RWPE2 (cell line): ENCODE measurements at regions not wholly inside any gene's neighbourhood (a gene's known extent, or its start where the extent isn't known, plus 50 kb on each side); places are given as distances from the start of the nearest gene placed in this dataset.
"Not testable (repeated sequence)": the region's sequence is repeated elsewhere in the genome, so short reads cannot be mapped to it uniquely, and the experiment has no call there.

ENCODE experiments used
- ATAC-seq: fragments of 200-7000 bp; cut with Tn5 transposase; 3 replicates; pipeline ENCODE4 v1.9.1; 2021; ENCODE audit warnings: low read depth
- DNase-seq: peaks from one replicate; pipeline ENCODE4 v3.0.0-alpha.2; 2020; ENCODE audit warnings: low spot score
- H3K27ac ChIP-seq: fragments of 450-650 bp; 2 replicates; pipeline ENCODE4 v1.5.1; 2017; ENCODE audit warnings: mild to moderate bottlenecking; ENCODE audit not compliant: poor library complexity, severe bottlenecking
- H3K27me3 ChIP-seq: fragments of 250-450 bp; sonication (Bioruptor Pico); 2 replicates; pipeline ENCODE4 v1.5.1; 2021; ENCODE audit warnings: mild to moderate bottlenecking, moderate library complexity; ENCODE audit not compliant: insufficient read depth, poor library complexity, severe bottlenecking
- H3K36me3 ChIP-seq: fragments of 250-450 bp; sonication (Bioruptor Pico); 2 replicates; pipeline ENCODE4 v1.5.1; 2020; ENCODE audit warnings: low read depth, mild to moderate bottlenecking, moderate library complexity
- H3K4me1 ChIP-seq: fragments of 250-450 bp; sonication (Bioruptor Pico); 2 replicates; pipeline ENCODE4 v1.5.1; 2021; ENCODE audit warnings: mild to moderate bottlenecking, moderate library complexity; ENCODE audit not compliant: insufficient read depth, poor library complexity, severe bottlenecking
- H3K4me3 ChIP-seq: fragments of 250-450 bp; sonication (Bioruptor Pico); 2 replicates; pipeline ENCODE4 v1.5.1; 2021; ENCODE audit warnings: mild to moderate bottlenecking, moderate library complexity; ENCODE audit not compliant: severe bottlenecking
- H3K9me3 ChIP-seq: fragments of 250-450 bp; sonication (Bioruptor Pico); 2 replicates; pipeline ENCODE4 v1.5.1; 2021; ENCODE audit warnings: mild to moderate bottlenecking, moderate library complexity; ENCODE audit not compliant: severe bottlenecking
- TF ChIP-seq, protein P1 (sequence below): fragments of 450-650 bp; IDR thresholded peaks from one replicate; pipeline ENCODE4 v1.5.1; 2017; ENCODE audit warnings: mild to moderate bottlenecking, moderate library complexity; ENCODE audit not compliant: poor library complexity, severe bottlenecking

DNA sequence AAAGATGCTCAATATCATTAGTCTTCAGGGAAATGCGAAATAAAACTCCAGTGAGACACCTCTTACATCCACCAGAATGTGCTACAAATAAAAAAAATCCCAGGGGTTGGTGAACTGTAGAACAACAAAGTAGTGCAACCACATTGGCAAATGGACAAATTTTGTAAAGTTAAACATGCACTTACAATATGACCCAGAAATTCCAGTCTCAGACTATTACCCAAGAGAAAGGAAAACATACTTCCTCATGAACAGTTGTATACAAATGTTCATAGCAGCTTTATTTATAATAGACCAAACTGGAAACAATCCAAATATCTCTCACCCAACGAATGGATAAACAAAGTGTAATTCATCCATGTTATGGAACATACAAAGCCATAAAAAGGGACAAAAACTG lies 239.5 kb downstream of the ABCC12 start:
- H3K4me1 ChIP-seq, result no peaks in the 10 kb centered on the region
- H3K9me3 ChIP-seq, result no peaks in the 10 kb centered on the region
- H3K27me3 ChIP-seq, result no peaks in the 10 kb centered on the region
- no peaks in the 10 kb centered on the region for H3K36me3 ChIP-seq
- ATAC-seq, result no peak
- no peak overlapping the region for H3K4me3 ChIP-seq
- no peak for DNase-seq
- TF ChIP-seq, protein P1, sequence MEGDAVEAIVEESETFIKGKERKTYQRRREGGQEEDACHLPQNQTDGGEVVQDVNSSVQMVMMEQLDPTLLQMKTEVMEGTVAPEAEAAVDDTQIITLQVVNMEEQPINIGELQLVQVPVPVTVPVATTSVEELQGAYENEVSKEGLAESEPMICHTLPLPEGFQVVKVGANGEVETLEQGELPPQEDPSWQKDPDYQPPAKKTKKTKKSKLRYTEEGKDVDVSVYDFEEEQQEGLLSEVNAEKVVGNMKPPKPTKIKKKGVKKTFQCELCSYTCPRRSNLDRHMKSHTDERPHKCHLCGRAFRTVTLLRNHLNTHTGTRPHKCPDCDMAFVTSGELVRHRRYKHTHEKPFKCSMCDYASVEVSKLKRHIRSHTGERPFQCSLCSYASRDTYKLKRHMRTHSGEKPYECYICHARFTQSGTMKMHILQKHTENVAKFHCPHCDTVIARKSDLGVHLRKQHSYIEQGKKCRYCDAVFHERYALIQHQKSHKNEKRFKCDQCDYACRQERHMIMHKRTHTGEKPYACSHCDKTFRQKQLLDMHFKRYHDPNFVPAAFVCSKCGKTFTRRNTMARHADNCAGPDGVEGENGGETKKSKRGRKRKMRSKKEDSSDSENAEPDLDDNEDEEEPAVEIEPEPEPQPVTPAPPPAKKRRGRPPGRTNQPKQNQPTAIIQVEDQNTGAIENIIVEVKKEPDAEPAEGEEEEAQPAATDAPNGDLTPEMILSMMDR, result no peak
- H3K27ac ChIP-seq, result no peak overlapping the region

DNA sequence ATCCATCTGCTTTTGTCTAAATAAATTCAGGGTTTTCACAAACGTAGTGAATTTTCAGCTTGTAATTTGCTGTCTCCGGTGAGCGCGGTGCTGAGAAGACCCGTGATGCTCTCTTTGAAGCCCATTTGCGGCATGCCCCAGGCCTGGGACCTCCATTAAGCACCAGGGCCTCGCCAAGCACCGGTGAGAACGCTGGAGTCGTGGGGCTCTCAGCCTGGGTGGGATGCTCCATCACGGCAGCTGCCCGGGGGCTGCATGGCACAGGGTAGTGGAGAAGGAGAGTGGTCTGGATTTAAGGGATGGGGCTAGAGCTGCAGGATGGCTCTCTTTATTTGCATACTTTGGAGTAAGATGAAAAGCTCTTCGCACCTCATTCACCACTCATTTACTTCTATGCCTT lies 248.7 kb downstream of the ABCC12 start:
- Histone ChIP-seq H3K4me3 (no peak overlapping the region), H3K27ac (no peak overlapping the region), H3K36me3 (no peaks in the 10 kb centered on the region), H3K9me3 (no peaks in the 10 kb centered on the region), H3K27me3 (no peaks in the 10 kb centered on the region), H3K4me1 (peaks cover 17% of the 10 kb centered on the region)
- ATAC-seq (no peak), DNase-seq (no peak)
- TF ChIP-seq, protein P1, result no peak

DNA sequence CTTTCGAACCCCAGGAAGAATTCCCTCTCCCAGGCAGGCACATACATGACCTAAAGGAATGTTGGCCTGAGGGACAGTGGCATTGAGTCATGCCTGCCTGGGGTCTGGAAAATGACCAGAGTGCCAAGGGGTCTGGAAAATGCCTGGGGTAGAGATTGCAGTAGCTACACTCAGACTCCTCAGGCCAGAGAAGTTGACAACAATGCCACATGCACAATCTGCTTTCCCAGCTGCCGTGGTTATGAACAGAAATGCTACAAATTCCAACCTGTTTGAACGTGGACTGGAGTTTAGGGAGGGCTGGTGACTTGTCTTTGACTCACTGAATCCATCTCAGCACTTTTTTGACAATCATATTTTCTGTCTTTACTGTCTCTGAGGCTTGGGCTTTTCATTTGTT lies 250.0 kb downstream of the ABCC12 start:
- H3K36me3 ChIP-seq, result no peaks in the 10 kb centered on the region
- peak overlapping the region; percentile 57 for H3K27ac ChIP-seq
- no peaks in the 10 kb centered on the region for H3K9me3 ChIP-seq
- TF ChIP-seq, protein P1, result no peak
- DNase-seq (no peak), ATAC-seq (peak; percentile 92)
- H3K4me3 ChIP-seq, result no peak overlapping the region
- H3K4me1 ChIP-seq, result peaks cover 17% of the 10 kb centered on the region
- no peaks in the 10 kb centered on the region for H3K27me3 ChIP-seq

DNA sequence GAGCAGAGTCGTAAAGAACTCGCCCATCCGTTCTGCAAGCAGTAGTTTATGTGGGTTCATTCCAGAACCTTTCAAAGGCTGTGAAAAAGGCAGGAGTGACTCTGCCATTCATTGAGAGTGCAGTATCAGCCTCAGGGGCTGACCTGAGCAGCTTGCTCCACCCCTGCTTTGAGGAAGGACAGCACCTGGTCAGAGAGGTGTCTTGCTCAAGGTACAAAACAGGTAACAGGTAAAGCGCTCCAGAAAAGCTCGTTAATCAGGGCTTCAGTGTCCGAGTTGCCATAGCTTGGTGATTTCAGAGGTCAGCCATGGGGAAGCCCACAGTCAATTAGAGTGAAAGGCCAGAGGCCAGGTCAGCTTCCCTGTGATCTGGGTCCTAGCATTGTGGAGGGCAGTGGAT lies 251.1 kb downstream of the ABCC12 start:
- H3K27ac ChIP-seq, result peak overlapping the region; percentile 57
- H3K36me3 ChIP-seq, result no peaks in the 10 kb centered on the region
- H3K4me3 ChIP-seq, result no peak overlapping the region
- no peaks in the 10 kb centered on the region for H3K9me3 ChIP-seq
- peaks cover 17% of the 10 kb centered on the region for H3K4me1 ChIP-seq
- ATAC-seq, result no peak
- H3K27me3 ChIP-seq, result no peaks in the 10 kb centered on the region
- no peak for DNase-seq
- TF ChIP-seq, protein P1, result no peak

DNA sequence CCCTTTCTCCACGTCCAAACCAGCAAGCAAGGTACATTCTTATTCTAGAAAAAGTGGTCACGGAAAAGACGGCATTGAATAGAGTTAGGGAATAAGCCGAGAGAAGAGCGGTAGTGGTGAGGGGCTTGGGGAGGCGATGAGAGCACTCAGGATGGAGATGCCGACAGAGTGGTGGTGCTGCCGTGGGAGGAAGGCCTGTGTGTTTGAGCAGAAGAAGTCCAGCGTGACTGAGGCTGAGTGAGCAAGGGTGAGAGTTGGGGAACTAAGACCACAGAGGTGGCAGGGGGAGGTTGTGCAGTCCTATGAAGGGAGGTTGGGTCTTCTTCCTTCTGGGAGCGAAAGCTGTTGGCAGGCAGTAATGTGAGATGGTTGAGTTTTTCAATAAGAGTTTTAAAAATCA lies 252.3 kb downstream of the ABCC12 start:
- TF ChIP-seq, protein P1, result no peak
- Histone ChIP-seq H3K4me3 (no peak overlapping the region), H3K9me3 (no peaks in the 10 kb centered on the region), H3K27ac (no peak overlapping the region), H3K4me1 (peaks cover 17% of the 10 kb centered on the region), H3K36me3 (no peaks in the 10 kb centered on the region), H3K27me3 (no peaks in the 10 kb centered on the region)
- ATAC-seq, result no peak
- no peak for DNase-seq

DNA sequence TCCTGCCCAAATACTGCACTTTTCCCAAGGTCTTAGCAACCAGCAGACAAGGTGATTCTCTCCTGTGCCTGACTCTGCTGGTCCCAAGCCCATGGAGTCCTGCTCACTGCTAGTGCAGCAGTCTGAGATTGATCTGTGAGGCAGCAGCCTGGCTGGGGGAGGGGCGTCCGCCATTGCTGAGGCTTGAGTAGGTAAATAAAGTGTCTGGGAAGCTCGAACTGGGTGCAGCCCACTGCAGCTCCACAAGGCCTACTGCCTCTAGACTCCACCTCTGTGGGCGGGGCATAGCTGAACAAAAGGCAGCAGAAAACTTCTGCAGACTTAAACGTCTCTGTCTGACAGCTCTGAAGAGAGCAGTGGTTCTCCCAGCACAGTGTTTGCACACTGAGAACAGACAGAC lies 258.7 kb downstream of the ABCC12 start:
- H3K27me3 ChIP-seq, DNase-seq, H3K27ac ChIP-seq, ATAC-seq, H3K4me1 ChIP-seq, H3K9me3 ChIP-seq, H3K36me3 ChIP-seq, H3K4me3 ChIP-seq: not testable (repeated sequence)
